ENCODE measurements at regions not wholly inside any gene's neighbourhood (a gene's known extent, or its start where the extent isn't known, plus 50 kb on each side); places are given as distances from the start of the nearest gene placed in this dataset.

DNA sequence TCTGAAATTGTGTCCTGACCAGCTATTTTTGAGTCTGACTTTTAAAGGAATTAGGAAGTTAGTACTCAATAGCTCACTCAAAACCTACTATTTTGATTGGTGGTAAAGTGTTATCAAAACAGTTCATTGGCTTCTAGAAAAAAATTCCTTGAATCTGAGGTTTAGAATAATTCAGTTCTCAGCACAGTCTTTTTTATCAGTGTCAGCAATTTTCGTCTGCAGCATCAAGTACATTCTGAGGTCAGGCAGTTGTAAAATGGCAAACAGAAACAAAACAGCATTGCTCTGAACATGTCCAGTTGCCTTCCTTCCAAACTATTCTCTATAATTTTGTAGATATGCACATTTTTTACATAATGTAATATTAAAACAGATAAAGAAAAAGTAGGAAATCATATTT lies 1644.1 kb downstream of the SLITRK5 start:
- TF ChIP-seq, protein P1, sequence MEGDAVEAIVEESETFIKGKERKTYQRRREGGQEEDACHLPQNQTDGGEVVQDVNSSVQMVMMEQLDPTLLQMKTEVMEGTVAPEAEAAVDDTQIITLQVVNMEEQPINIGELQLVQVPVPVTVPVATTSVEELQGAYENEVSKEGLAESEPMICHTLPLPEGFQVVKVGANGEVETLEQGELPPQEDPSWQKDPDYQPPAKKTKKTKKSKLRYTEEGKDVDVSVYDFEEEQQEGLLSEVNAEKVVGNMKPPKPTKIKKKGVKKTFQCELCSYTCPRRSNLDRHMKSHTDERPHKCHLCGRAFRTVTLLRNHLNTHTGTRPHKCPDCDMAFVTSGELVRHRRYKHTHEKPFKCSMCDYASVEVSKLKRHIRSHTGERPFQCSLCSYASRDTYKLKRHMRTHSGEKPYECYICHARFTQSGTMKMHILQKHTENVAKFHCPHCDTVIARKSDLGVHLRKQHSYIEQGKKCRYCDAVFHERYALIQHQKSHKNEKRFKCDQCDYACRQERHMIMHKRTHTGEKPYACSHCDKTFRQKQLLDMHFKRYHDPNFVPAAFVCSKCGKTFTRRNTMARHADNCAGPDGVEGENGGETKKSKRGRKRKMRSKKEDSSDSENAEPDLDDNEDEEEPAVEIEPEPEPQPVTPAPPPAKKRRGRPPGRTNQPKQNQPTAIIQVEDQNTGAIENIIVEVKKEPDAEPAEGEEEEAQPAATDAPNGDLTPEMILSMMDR (IDR thresholded peaks at IDR 0.05) = no peak
- DNase-seq (no peak), ATAC-seq (ENCODE audit: low read depth) (no peak)
- no peaks in the 10 kb centered on the region for H3K27me3 Mint-ChIP-seq
- H3K4me3 Mint-ChIP-seq = no peak overlapping the region
- intact Hi-C loops (cut with micrococcal nuclease) = no loop called here
- H3K9me3 Mint-ChIP-seq = peaks cover 3% of the 10 kb centered on the region
- no peak overlapping the region for H3K27ac Mint-ChIP-seq
- H3K36me3 Mint-ChIP-seq (ENCODE audit: low read depth) = no peaks in the 10 kb centered on the region
- ChIA-PET POLR2A (no interaction called here), CTCF (no interaction called here)
- H3K4me1 Mint-ChIP-seq = no peaks in the 10 kb centered on the region

DNA sequence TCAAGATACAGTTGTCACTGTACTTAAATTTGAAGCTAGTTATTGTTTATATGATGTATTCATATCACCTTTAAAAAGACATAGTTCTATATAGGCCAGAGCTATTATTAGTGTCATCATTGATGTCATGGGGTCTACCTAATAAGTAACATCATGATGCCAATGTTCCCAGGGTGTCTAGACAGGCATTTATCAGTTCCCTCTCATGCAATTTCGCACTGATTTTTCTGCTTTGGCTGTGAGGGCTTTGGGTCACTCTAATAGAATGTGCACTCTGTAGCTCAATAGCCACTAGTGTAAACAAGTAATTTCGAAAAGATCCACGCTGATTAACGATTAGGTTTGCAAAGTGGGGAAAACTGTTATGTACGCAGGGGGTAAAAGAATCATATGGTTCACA lies 1651.3 kb downstream of the SLITRK5 start:
- H3K36me3 Mint-ChIP-seq (ENCODE audit: low read depth) = no peaks in the 10 kb centered on the region
- TF ChIP-seq, protein P1 (IDR thresholded peaks at IDR 0.05) = no peak
- POLR2A ChIA-PET = no interaction called here
- intact Hi-C loops (cut with micrococcal nuclease) = no loop called here
- H3K4me3 Mint-ChIP-seq = no peak overlapping the region
- no peak overlapping the region for H3K27ac Mint-ChIP-seq
- H3K9me3 Mint-ChIP-seq = peaks cover 10% of the 10 kb centered on the region
- ATAC-seq (ENCODE audit: low read depth) = no peak
- no peak for DNase-seq
- CTCF ChIA-PET = no interaction called here
- no peaks in the 10 kb centered on the region for H3K4me1 Mint-ChIP-seq
- H3K27me3 Mint-ChIP-seq = no peaks in the 10 kb centered on the region

DNA sequence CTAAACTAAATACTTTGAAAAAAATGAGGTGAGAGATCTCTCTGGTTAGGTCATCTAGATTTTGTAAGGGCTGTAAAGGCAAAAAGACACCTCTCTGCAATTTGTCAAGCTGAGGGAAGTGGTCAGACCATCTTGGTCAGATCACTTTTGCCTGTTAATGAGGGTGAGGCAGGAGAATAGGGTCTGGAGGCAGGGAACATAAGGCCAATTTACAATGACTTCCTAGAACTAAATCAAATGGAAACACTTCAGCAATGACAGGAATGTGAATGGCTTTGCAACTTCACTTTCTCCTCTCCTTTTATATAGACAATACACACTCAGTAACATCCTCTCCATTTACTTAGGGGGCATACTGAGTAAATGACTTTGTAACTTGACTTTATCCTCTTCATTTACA lies 1653.4 kb downstream of the SLITRK5 start:
- Mint-ChIP-seq H3K4me3 (no peak overlapping the region), H3K27ac (no peak overlapping the region), H3K36me3 (ENCODE audit: low read depth) (no peaks in the 10 kb centered on the region), H3K4me1 (no peaks in the 10 kb centered on the region), H3K27me3 (no peaks in the 10 kb centered on the region), H3K9me3 (peaks cover 12% of the 10 kb centered on the region)
- POLR2A ChIA-PET = no interaction called here
- TF ChIP-seq, protein P1 (IDR thresholded peaks at IDR 0.05) = no peak
- intact Hi-C loops (cut with micrococcal nuclease) = no loop called here
- ATAC-seq (ENCODE audit: low read depth) (no peak), DNase-seq (no peak)
- CTCF ChIA-PET = no interaction called here

DNA sequence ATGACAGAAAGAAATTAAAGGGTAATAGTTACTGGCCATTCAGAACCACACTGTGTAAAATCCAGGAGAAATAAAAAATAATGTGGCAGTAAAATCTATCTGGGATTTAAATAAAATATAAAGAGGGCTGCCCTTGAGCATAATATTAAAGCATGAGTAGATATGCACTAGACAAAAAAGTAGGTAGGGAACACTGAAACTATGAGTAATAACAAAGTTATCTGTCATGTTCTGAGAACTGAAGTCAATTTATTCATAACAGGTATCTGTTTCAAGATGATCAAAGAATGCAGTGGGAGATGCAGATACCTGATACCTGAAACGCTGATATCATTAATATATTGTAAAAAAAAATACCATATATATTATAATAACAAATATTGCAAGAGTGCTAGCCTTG lies 1672.0 kb downstream of the SLITRK5 start:
- H3K27me3 Mint-ChIP-seq = no peaks in the 10 kb centered on the region
- no peak for ATAC-seq (ENCODE audit: low read depth)
- ChIA-PET CTCF (no interaction called here), POLR2A (no interaction called here)
- no peak for DNase-seq
- intact Hi-C loops (cut with micrococcal nuclease) = no loop called here
- peaks cover 2% of the 10 kb centered on the region for H3K9me3 Mint-ChIP-seq
- no peak overlapping the region for H3K4me3 Mint-ChIP-seq
- TF ChIP-seq, protein P1 (IDR thresholded peaks at IDR 0.05) = no peak
- H3K27ac Mint-ChIP-seq = no peak overlapping the region
- no peaks in the 10 kb centered on the region for H3K36me3 Mint-ChIP-seq (ENCODE audit: low read depth)
- H3K4me1 Mint-ChIP-seq = no peaks in the 10 kb centered on the region

DNA sequence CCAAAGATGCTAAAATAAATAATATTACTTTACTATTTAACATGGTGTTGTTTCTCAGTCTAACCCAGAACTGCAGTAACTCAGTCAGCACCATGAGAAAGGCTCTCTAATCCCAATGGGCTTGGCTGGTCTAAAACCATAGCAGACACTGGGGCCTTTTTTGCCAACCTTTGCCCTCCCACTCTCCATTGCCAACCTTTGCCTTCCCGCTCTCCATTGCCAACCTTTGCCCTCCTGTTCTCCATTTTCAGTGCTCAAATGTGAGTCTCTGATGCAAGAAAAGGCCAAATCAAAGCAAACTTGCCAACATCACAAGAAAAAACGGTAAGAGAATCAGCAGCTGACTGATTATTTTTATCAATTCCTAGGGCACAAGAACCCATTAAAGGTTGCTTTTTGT lies 1681.2 kb downstream of the SLITRK5 start:
- DNase-seq (no peak), ATAC-seq (ENCODE audit: low read depth) (no peak)
- intact Hi-C loops (cut with micrococcal nuclease) = no loop called here
- no peak overlapping the region for H3K4me3 Mint-ChIP-seq
- H3K9me3 Mint-ChIP-seq = peaks cover 11% of the 10 kb centered on the region
- TF ChIP-seq, protein P1 (IDR thresholded peaks at IDR 0.05) = no peak
- ChIA-PET POLR2A (no interaction called here), CTCF (no interaction called here)
- no peaks in the 10 kb centered on the region for H3K27me3 Mint-ChIP-seq
- H3K4me1 Mint-ChIP-seq = no peaks in the 10 kb centered on the region
- no peaks in the 10 kb centered on the region for H3K36me3 Mint-ChIP-seq (ENCODE audit: low read depth)
- H3K27ac Mint-ChIP-seq = no peak overlapping the region
